ENCODE measurements at regions not wholly inside any gene's neighbourhood (a gene's known extent, or its start where the extent isn't known, plus 50 kb on each side); places are given as distances from the start of the nearest gene placed in this dataset.

DNA sequence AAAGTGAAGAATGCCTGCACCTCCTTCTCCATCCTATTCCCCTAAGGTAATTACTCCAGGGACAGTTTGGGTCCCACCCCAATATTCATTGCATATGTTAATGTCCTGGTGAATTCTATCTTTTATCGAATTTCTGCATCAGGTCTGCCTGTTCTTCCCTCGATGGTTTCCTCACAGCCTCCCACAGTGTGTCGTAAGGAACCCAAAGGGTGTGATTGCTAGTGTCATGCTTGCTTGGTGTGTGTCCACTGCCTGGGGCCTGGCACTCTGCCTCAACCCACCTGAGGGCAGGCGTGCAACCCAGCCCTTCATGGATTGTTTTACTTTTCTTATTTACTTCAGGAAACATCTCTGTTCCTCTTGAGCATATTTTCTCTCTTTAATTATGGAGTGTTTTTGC is 60.2 kb upstream of the CYSLTR2 start:
- no peak overlapping the region for H3K27ac ChIP-seq (replicated peaks)
- DNase-seq (ENCODE audit: low read depth in 1 of 2, low spot score in 1 of 2) = peak in 1 of 2 experiments; percentile 59
- no peak for TF ChIP-seq SPI1 (IDR thresholded peaks at IDR 0.05; ENCODE audit: borderline replicate concordance, low read depth)
- TF ChIP-seq GABPA (IDR thresholded peaks at IDR 0.05; ENCODE audit: low read depth) = no peak
- TF ChIP-seq POLR2AphosphoS5 (IDR thresholded peaks at IDR 0.05; ENCODE audit: low read depth) = no peak
- TF ChIP-seq, protein P1, sequence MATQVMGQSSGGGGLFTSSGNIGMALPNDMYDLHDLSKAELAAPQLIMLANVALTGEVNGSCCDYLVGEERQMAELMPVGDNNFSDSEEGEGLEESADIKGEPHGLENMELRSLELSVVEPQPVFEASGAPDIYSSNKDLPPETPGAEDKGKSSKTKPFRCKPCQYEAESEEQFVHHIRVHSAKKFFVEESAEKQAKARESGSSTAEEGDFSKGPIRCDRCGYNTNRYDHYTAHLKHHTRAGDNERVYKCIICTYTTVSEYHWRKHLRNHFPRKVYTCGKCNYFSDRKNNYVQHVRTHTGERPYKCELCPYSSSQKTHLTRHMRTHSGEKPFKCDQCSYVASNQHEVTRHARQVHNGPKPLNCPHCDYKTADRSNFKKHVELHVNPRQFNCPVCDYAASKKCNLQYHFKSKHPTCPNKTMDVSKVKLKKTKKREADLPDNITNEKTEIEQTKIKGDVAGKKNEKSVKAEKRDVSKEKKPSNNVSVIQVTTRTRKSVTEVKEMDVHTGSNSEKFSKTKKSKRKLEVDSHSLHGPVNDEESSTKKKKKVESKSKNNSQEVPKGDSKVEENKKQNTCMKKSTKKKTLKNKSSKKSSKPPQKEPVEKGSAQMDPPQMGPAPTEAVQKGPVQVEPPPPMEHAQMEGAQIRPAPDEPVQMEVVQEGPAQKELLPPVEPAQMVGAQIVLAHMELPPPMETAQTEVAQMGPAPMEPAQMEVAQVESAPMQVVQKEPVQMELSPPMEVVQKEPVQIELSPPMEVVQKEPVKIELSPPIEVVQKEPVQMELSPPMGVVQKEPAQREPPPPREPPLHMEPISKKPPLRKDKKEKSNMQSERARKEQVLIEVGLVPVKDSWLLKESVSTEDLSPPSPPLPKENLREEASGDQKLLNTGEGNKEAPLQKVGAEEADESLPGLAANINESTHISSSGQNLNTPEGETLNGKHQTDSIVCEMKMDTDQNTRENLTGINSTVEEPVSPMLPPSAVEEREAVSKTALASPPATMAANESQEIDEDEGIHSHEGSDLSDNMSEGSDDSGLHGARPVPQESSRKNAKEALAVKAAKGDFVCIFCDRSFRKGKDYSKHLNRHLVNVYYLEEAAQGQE (IDR thresholded peaks at IDR 0.05; ENCODE audit: insufficient replicate concordance, low read depth) = no peak
- TF ChIP-seq CTCF (IDR thresholded peaks at IDR 0.05; ENCODE audit: insufficient read depth, low read length) = no peak
- H3K27me3 ChIP-seq (ENCODE audit: insufficient read depth, poor library complexity, severe bottlenecking) = no peaks in the 10 kb centered on the region
- H3K4me3 ChIP-seq (replicated peaks; ENCODE audit: insufficient read depth, low read length) = no peak overlapping the region

DNA sequence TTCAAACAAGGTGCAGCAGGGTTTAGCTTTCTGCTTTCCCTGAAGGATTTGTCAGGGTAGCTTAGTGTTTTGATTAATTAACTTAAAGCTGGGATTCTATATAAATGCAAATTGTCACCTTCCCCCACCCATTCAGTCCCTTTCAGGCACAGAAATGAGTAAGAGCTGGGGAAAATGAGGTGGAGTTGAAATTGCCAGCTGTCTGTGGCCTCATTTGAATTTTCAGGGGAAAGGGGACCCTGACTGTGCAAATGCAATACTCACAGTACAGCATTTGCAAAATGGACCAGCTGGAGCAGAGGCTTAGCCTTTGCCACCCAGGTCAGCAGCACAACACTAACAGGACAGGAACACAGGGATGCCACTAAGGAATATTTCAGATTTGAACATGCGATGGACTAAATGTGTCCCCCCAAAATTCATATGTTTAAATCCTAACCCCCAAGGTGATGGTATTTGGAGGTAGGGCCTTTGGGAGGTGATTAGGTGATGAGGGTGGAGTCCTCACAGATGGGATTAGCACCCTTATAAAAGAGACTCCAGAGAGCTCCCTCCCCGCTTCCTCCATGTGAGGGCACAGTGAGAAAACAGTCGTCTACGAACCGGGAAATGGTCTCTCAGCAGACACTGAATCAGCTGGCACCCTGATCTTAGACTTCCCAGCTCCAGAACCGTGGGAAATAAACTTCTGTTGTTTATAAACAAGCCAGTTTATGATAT is 59.5 kb upstream of the CYSLTR2 start:
- H3K27me3 ChIP-seq (ENCODE audit: insufficient read depth, poor library complexity, severe bottlenecking) = no peaks in the 10 kb centered on the region
- H3K4me3 ChIP-seq (replicated peaks; ENCODE audit: insufficient read depth, low read length) = no peak overlapping the region
- TF ChIP-seq SPI1 (IDR thresholded peaks at IDR 0.05; ENCODE audit: borderline replicate concordance, low read depth) (no peak), POLR2AphosphoS5 (IDR thresholded peaks at IDR 0.05; ENCODE audit: low read depth) (no peak), CTCF (IDR thresholded peaks at IDR 0.05; ENCODE audit: insufficient read depth, low read length) (no peak), GABPA (IDR thresholded peaks at IDR 0.05; ENCODE audit: low read depth) (no peak)
- TF ChIP-seq, protein P1 (IDR thresholded peaks at IDR 0.05; ENCODE audit: insufficient replicate concordance, low read depth) = no peak
- DNase-seq (ENCODE audit: low read depth in 1 of 2, low spot score in 1 of 2) = no peak
- no peak overlapping the region for H3K27ac ChIP-seq (replicated peaks)

DNA sequence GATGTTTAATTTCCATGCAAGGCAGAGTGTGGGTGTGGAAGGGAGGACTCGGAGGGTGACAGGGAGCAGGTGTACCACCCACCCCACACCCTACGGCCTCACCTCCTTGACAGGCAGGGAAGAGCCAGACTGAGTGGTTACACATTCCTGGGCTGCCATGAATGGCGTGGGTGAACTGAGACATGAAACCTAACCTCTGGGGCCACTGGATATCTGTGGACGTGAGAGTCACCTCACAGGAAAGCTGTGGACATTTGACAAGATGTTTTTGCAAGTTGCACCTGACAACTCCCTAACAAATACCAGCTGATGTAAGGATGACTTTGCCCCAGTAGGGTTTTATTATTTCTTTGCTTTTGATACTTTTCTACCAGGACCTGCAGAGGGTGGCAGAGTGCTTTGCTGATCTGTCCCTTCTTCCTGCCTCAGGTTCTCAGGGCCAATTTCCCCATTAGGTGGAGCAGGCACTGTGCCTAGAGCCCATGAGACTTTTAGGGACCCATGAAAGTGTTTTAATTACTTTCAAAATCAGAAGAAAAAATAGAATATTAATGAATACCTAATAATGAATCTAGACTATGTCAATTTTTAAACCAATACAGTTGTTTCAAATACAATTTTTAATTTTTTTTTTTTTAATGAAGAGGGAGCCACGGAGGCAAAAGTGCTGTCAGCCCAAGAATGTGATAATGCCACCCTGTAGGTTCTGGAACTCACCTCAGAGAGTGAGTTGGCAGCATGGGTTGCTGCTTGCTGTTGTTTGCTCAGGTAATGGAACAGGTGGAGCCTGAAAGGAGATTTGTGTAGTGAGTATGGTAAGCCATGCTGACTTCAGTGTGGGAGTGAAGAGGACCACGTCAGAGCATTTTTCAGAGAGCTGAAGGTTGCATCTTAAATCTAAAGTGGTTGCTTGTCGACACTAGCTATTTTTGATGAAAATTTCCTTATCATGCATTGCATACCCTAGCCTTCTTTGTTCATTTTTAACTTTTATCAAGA is 58.0 kb upstream of the CYSLTR2 start:
- TF ChIP-seq, protein P1 (IDR thresholded peaks at IDR 0.05; ENCODE audit: insufficient replicate concordance, low read depth) = no peak
- peak; percentile 75 for TF ChIP-seq CTCF (IDR thresholded peaks at IDR 0.05; ENCODE audit: insufficient read depth, low read length)
- Histone ChIP-seq H3K27me3 (ENCODE audit: insufficient read depth, poor library complexity, severe bottlenecking) (no peaks in the 10 kb centered on the region), H3K27ac (replicated peaks) (no peak overlapping the region), H3K4me3 (replicated peaks; ENCODE audit: insufficient read depth, low read length) (no peak overlapping the region)
- peak; percentile 66 to 89 for DNase-seq (ENCODE audit: low read depth in 1 of 2, low spot score in 1 of 2)

All from HL-60 (cell line).